NB4 (cell line): ENCODE measurements at regions not wholly inside any gene's neighbourhood (a gene's known extent, or its start where the extent isn't known, plus 50 kb on each side); places are given as distances from the start of the nearest gene placed in this dataset.

Experiments used
- TF ChIP-seq, protein P1 (sequence below): IDR thresholded peaks from 2 replicates; pipeline ENCODE4 v1.6.1; 2011; ENCODE audit warnings: low read depth, low read length
- TF ChIP-seq, protein P2 (sequence below): IDR thresholded peaks from one replicate; pipeline ENCODE4 v1.5.1; 2012; ENCODE audit warnings: low read depth, low read length

DNA sequence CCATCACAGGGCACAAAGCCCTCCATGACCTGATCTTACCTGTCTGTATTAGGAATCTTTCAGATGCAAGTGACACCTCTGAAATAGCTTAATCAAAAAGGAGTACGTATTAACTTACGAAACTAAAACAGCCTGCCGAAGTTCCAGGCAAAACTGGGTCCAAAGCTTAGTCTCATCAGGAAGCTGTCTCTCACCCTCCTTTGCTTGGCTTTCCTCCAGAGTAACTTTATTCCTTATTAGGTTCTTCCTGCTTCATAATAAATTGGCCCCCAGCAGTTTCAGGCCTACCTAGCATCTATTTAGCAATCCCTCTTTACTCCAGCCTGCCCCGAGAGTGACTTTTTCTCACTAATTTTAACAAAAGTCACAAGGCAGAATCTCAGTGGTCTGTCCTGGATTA, 58.4 kb upstream of the STK32A start:
- TF ChIP-seq, protein P1, sequence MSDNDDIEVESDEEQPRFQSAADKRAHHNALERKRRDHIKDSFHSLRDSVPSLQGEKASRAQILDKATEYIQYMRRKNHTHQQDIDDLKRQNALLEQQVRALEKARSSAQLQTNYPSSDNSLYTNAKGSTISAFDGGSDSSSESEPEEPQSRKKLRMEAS: no peak
- TF ChIP-seq, protein P2, sequence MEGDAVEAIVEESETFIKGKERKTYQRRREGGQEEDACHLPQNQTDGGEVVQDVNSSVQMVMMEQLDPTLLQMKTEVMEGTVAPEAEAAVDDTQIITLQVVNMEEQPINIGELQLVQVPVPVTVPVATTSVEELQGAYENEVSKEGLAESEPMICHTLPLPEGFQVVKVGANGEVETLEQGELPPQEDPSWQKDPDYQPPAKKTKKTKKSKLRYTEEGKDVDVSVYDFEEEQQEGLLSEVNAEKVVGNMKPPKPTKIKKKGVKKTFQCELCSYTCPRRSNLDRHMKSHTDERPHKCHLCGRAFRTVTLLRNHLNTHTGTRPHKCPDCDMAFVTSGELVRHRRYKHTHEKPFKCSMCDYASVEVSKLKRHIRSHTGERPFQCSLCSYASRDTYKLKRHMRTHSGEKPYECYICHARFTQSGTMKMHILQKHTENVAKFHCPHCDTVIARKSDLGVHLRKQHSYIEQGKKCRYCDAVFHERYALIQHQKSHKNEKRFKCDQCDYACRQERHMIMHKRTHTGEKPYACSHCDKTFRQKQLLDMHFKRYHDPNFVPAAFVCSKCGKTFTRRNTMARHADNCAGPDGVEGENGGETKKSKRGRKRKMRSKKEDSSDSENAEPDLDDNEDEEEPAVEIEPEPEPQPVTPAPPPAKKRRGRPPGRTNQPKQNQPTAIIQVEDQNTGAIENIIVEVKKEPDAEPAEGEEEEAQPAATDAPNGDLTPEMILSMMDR: no peak
